Ectodermal cell (in vitro differentiated cells): ENCODE measurements at regions not wholly inside any gene's neighbourhood (a gene's known extent, or its start where the extent isn't known, plus 50 kb on each side); places are given as distances from the start of the nearest gene placed in this dataset.
"Not testable (repeated sequence)": the region's sequence is repeated elsewhere in the genome, so short reads cannot be mapped to it uniquely, and the experiment has no call there.

ENCODE experiments used
- H3K27ac ChIP-seq: 2 replicates; pipeline ENCODE4 v1.7.0; 2013; ENCODE audit warnings: mild to moderate bottlenecking, low read depth, low read length; ENCODE audit not compliant: insufficient read depth, poor library complexity, severe bottlenecking
- H3K27me3 ChIP-seq: 2 replicates; pipeline ENCODE4 v1.7.0; 2013; ENCODE audit warnings: mild to moderate bottlenecking, low read length; ENCODE audit not compliant: insufficient read depth, control insufficient read depth, poor library complexity, severe bottlenecking
- H3K36me3 ChIP-seq: one replicate; pipeline ENCODE4 v1.7.0; 2013; ENCODE audit warnings: low read length; ENCODE audit not compliant: control insufficient read depth, insufficient read depth
- H3K4me1 ChIP-seq: one replicate; pipeline ENCODE4 v1.7.0; 2013; ENCODE audit warnings: low read length; ENCODE audit not compliant: control insufficient read depth, insufficient read depth
- H3K4me3 ChIP-seq: 2 replicates; pipeline ENCODE4 v1.7.0; 2013; ENCODE audit warnings: low read depth, low read length, control low read depth; ENCODE audit not compliant: insufficient read depth
- H3K9me3 ChIP-seq: 2 replicates; pipeline ENCODE4 v1.7.0; 2013; ENCODE audit warnings: mild to moderate bottlenecking, low read length, moderate library complexity; ENCODE audit not compliant: control insufficient read depth
- WGBS, 2 experiments: methylation state at CpG; one replicate each; pipeline ENCODE4 v1.1.7; 2013; ENCODE audit warnings: missing lambda C conversion rate in 2 of 2; 5-methylcytosine and 5-hydroxymethylcytosine counted together

GRCh38 chr4:181902404-181902803 is 340.8 kb upstream of the TENM3 start:
- H3K36me3 ChIP-seq, H3K4me3 ChIP-seq: not testable (repeated sequence)
- 100% methylated on average over 2 of the region's 2 CpGs for WGBS, 2 experiments

GRCh38 chr4:181905708-181906107 is 337.5 kb upstream of the TENM3 start:
- Histone ChIP-seq H3K36me3 (no peaks in the 10 kb centered on the region), H3K9me3 (no peaks in the 10 kb centered on the region), H3K27me3 (no peaks in the 10 kb centered on the region), H3K27ac (no peak overlapping the region), H3K4me1 (no peaks in the 10 kb centered on the region), H3K4me3 (no peak overlapping the region)
- WGBS, 2 experiments, result 93 to 95% methylated on average over 4 of the region's 4 CpGs

More at GRCh38 chr4:181902404-181902803, 340.8 kb upstream of the TENM3 start:
- H3K27me3 ChIP-seq, H3K27ac ChIP-seq, H3K4me1 ChIP-seq, H3K9me3 ChIP-seq: not testable (repeated sequence)

DNA sequence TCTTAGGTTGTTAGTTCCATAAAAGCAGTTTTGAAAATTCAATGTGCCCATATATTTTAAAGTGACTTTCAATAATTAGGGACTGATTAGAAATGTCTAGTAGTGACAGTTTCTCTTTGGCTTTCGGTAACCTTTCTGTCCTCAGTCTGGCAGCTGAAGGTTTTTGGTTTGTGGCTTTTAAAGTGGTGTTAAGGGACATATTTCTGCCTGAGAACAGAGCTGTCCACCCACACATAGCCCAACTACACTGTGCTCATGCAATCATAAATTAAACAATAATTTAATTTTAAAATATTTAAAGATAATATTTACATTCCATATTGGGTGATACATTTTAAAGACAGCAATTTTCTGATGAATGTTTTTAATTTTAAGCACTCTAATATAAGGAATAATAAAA is 335.0 kb upstream of the TENM3 start:
- Histone ChIP-seq H3K4me3 (no peak overlapping the region), H3K27me3 (no peaks in the 10 kb centered on the region), H3K27ac (no peak overlapping the region), H3K36me3 (no peaks in the 10 kb centered on the region), H3K4me1 (no peaks in the 10 kb centered on the region), H3K9me3 (no peaks in the 10 kb centered on the region)
- WGBS, 2 experiments, result 100% methylated on average over 1 of the region's 1 CpG

DNA sequence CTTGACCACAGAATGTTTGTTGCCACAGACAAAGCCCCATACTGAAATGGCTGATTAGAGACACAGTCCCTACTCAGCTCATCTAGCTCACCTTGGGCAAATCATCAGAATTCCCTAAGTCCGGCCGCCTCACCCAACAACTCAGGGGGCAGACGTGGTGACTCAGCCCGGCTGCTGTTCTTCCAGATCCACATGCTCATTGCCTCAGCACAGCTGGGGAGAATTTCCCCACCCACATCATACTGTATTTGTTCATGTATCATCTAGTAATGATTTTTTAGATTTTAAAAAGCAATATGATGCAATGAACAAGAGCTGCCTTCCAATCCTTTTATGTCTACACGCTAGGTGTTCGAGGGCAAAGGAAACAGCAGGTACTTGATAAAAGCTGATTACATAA is 333.8 kb upstream of the TENM3 start:
- no peak overlapping the region for H3K27ac ChIP-seq
- no peaks in the 10 kb centered on the region for H3K27me3 ChIP-seq
- 87 to 90% methylated on average over 6 of the region's 6 CpGs for WGBS, 2 experiments
- no peaks in the 10 kb centered on the region for H3K36me3 ChIP-seq
- H3K4me1 ChIP-seq, result no peaks in the 10 kb centered on the region
- no peaks in the 10 kb centered on the region for H3K9me3 ChIP-seq
- no peak overlapping the region for H3K4me3 ChIP-seq

GRCh38 chr4:181911420-181911819 is 331.8 kb upstream of the TENM3 start:
- Histone ChIP-seq H3K4me1 (no peaks in the 10 kb centered on the region), H3K36me3 (no peaks in the 10 kb centered on the region), H3K9me3 (no peaks in the 10 kb centered on the region), H3K27me3 (no peaks in the 10 kb centered on the region), H3K4me3 (no peak overlapping the region), H3K27ac (no peak overlapping the region)
- 92 to 95% methylated on average over 2 of the region's 2 CpGs for WGBS, 2 experiments

- no peaks in the 10 kb centered on the region for H3K36me3 ChIP-seq
- no peaks in the 10 kb centered on the region for H3K4me1 ChIP-seq
- H3K27ac ChIP-seq, result no peak overlapping the region
- 93 to 96% methylated on average over 3 to 4 of the region's 4 CpGs for WGBS, 2 experiments
- H3K4me3 ChIP-seq, result no peak overlapping the region
- H3K27me3 ChIP-seq, result no peaks in the 10 kb centered on the region
- H3K9me3 ChIP-seq, result no peaks in the 10 kb centered on the region
Observed at GRCh38 chr4:181933471-181933870, 309.7 kb upstream of the TENM3 start.

GRCh38 chr4:181938631-181939030 is 304.6 kb upstream of the TENM3 start:
- no peaks in the 10 kb centered on the region for H3K4me1 ChIP-seq
- H3K4me3 ChIP-seq, result no peak overlapping the region
- H3K36me3 ChIP-seq, result no peaks in the 10 kb centered on the region
- WGBS, 2 experiments, result 93% methylated on average over 3 to 4 of the region's 4 CpGs
- no peak overlapping the region for H3K27ac ChIP-seq
- no peaks in the 10 kb centered on the region for H3K9me3 ChIP-seq
- no peaks in the 10 kb centered on the region for H3K27me3 ChIP-seq

DNA sequence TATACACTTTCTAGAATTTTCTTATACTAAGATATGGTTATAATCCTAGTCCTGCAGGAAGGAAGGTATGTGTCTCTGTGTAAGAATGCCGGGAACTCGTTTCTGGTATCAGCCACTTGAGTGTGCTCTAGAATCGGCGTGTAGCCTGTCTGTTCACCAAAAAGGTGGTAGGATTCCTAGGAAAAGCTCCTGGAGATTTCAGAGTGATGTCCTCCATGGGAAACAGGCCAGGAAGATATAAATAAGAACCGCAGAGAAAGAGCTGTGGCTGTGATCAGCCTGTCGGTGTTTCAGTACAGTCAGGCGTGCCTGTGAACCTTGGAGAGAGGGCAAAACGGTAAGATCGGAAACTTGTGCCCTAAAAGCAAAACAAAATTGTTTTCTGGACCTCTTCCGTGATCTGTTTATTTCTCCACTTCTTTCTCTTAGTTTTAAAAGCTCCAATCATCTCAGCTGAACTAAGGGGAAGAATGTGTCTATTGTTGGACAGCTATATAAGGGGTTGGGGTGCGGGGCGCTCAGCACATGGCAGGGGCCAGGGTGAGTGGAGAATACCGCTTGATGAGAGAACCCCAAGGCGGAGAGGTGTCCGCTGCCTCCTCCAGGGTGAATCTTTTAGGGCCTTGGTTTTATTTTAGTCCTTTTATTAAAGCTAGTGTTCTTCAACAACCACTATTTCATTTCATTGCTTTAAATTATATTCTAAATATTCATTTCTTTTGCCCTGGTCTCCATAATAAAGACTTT is 303.8 kb upstream of the TENM3 start:
- Histone ChIP-seq H3K36me3 (no peaks in the 10 kb centered on the region), H3K27ac (no peak overlapping the region), H3K4me1 (no peaks in the 10 kb centered on the region), H3K27me3 (no peaks in the 10 kb centered on the region), H3K9me3 (no peaks in the 10 kb centered on the region), H3K4me3 (no peak overlapping the region)
- WGBS, 2 experiments, result 85 to 87% methylated on average over 14 to 15 of the region's 15 CpGs

- Histone ChIP-seq H3K4me1 (no peaks in the 10 kb centered on the region), H3K27ac (no peak overlapping the region), H3K9me3 (no peaks in the 10 kb centered on the region), H3K27me3 (no peaks in the 10 kb centered on the region), H3K36me3 (no peaks in the 10 kb centered on the region), H3K4me3 (no peak overlapping the region)
- WGBS, 2 experiments, result 92 to 93% methylated on average over 8 of the region's 8 CpGs
Observed at GRCh38 chr4:181944527-181944926, 298.7 kb upstream of the TENM3 start.

GRCh38 chr4:181946902-181947301 is 296.3 kb upstream of the TENM3 start:
- Histone ChIP-seq H3K27me3 (no peaks in the 10 kb centered on the region), H3K36me3 (no peaks in the 10 kb centered on the region), H3K9me3 (no peaks in the 10 kb centered on the region), H3K4me3 (no peak overlapping the region), H3K4me1 (no peaks in the 10 kb centered on the region), H3K27ac (no peak overlapping the region)
- 97 to 100% methylated on average over 2 to 3 of the region's 4 CpGs for WGBS, 2 experiments
